Lower lobe of right lung (tissue), 2 donors: ENCODE measurements at regions not wholly inside any gene's neighbourhood (a gene's known extent, or its start where the extent isn't known, plus 50 kb on each side); places are given as distances from the start of the nearest gene placed in this dataset.

Experiments
- ATAC-seq, 2 donors: fragments of 200-7000 bp; cut with Tn5 transposase; one replicate each; pipeline ENCODE4 v1.9.1; 2020 to 2022; ENCODE audit warnings: mild to moderate bottlenecking in 2 of 2, moderate library complexity in 2 of 2
- DNase-seq: peaks from one replicate; pipeline ENCODE4 v3.0.0-alpha.2; 2020
- H3K27ac ChIP-seq: fragments of 200-600 bp; one replicate; pipeline ENCODE4 v1.8.0; 2022
- H3K27me3 ChIP-seq: fragments of 200-600 bp; one replicate; pipeline ENCODE4 v1.8.0; 2022; ENCODE audit warnings: low read depth
- H3K36me3 ChIP-seq: fragments of 200-600 bp; one replicate; pipeline ENCODE4 v1.8.0; 2022; ENCODE audit warnings: mild to moderate bottlenecking
- H3K4me1 ChIP-seq: fragments of 200-600 bp; one replicate; pipeline ENCODE4 v1.8.0; 2022
- H3K4me3 ChIP-seq: fragments of 200-600 bp; one replicate; pipeline ENCODE4 v1.8.0; 2022; ENCODE audit warnings: mild to moderate bottlenecking
- H3K9me3 ChIP-seq: fragments of 200-600 bp; one replicate; pipeline ENCODE4 v1.8.0; 2022
- intact Hi-C: fragments of 100-400 bp; cut with DNase I; formaldehyde crosslinking; loops from one replicate; pipeline ENCODE4 v1.11.0; 2022
- TF ChIP-seq, protein P1 (sequence below): fragments of 200-600 bp; IDR thresholded peaks from one replicate; pipeline ENCODE4 v1.8.0; 2022; ENCODE audit warnings: antibody characterized with exemption, mild to moderate bottlenecking
- donor health status: DM: no; HTN: yes; CAD: no; lungs with severe emphysema.

DNA sequence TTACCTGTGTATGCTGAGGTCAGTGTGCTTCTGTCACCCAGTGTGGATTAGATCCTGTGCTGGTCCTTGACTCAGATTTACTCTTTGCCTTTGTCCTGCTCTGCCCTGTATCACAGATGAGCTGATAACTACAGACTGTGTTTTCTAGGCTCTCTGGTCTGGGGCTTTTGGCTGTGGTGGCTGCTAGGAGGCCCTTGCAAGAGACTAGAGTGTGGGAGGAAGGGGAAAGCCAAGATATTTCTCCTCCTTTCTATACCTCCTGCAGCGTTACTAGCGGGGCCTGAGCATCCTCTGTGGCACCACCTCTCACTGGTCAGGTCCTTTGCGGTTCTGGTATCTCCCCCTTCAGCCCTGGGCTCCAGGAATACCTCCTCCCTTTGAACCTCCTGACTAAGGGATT, 282.3 kb upstream of the TBC1D5 start:
- Histone ChIP-seq H3K27ac (no peak overlapping the region), H3K36me3 (no peaks in the 10 kb centered on the region), H3K9me3 (no peaks in the 10 kb centered on the region), H3K27me3 (no peaks in the 10 kb centered on the region), H3K4me3 (no peak overlapping the region), H3K4me1 (no peaks in the 10 kb centered on the region)
- DNase-seq (no peak), ATAC-seq (no peak)
- TF ChIP-seq, protein P1, sequence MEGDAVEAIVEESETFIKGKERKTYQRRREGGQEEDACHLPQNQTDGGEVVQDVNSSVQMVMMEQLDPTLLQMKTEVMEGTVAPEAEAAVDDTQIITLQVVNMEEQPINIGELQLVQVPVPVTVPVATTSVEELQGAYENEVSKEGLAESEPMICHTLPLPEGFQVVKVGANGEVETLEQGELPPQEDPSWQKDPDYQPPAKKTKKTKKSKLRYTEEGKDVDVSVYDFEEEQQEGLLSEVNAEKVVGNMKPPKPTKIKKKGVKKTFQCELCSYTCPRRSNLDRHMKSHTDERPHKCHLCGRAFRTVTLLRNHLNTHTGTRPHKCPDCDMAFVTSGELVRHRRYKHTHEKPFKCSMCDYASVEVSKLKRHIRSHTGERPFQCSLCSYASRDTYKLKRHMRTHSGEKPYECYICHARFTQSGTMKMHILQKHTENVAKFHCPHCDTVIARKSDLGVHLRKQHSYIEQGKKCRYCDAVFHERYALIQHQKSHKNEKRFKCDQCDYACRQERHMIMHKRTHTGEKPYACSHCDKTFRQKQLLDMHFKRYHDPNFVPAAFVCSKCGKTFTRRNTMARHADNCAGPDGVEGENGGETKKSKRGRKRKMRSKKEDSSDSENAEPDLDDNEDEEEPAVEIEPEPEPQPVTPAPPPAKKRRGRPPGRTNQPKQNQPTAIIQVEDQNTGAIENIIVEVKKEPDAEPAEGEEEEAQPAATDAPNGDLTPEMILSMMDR, result no peak
- intact Hi-C loops, result no loop called here

DNA sequence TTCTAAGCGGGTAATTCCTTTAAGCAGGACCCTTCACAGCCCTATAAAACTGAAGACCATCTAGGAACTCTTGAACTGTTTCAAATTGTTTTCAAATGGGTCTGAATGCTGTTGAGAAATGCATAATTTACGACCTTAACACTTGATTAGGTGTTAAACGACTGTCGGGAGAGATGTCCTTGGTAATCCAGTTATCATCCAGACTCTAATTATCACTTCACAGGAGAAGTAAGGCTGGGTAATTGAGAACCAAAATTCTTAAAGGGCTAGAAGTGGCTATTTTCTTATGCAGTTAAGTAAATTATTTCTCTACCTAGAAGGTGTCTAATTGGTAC, 276.7 kb upstream of the TBC1D5 start:
- Histone ChIP-seq H3K9me3 (no peaks in the 10 kb centered on the region), H3K27me3 (no peaks in the 10 kb centered on the region), H3K4me3 (no peak overlapping the region), H3K4me1 (no peaks in the 10 kb centered on the region), H3K27ac (no peak overlapping the region), H3K36me3 (no peaks in the 10 kb centered on the region)
- no peak for ATAC-seq
- no peak for DNase-seq
- intact Hi-C loops, result no loop called here
- TF ChIP-seq, protein P1, result no peak

DNA sequence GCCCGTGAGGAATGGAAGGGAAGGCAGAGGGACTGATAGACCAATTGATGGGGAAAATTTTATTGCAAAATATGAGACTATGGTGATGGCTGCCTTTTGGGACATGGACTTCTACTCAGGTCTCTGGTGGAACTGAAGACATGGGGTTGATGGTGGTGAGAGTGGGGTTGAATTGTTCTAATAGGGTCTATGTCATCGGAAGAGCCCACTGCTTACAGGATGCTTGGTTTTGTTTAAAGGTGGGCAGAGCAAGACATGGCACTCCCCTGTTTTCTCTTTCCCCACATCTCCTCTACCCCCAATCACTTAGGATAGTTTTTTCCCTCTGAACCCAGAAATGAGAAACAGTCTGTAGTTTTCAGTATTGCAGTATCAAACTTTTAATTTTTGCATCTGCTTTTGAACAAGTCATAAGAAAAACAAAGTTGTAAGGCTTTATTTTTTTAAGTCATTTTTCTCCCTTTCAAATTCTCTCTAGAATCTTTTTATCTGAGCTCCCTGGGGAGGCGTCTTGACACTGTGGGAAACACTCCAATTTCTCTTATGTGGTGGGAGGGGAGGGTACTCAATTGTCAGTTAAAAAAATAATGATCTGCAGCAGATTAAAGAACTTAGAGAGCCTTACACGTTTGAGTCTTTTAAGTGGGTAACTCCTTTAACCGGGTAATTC, 276.2 kb upstream of the TBC1D5 start:
- no peak for ATAC-seq
- TF ChIP-seq, protein P1, result no peak
- intact Hi-C loops, result no loop called here

DNA sequence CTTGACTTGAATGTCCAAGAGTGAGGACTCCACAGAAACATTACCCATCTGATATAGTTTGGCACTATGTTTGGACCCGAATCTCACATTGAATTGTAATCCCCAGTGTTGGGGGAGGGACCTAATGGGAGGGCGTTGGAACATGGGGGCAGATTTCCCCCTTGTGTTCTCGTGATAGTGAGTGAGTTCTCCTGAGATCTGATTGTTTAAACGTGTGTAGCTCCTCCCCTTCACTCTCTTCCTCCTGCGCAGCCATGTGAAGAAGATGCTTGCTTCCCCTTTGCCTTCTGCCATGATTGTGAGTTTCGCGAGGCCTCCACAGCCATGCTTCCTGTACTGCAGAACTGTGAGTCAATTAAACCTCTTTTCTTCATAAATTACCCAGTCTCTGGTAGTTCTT, 273.9 kb upstream of the TBC1D5 start:
- intact Hi-C loops, result no loop called here
- no peak overlapping the region for H3K4me3 ChIP-seq

More for the DNA sequence above, 276.2 kb upstream of the TBC1D5 start:
- H3K27ac ChIP-seq, result no peak overlapping the region
- no peaks in the 10 kb centered on the region for H3K4me1 ChIP-seq
- H3K36me3 ChIP-seq, result no peaks in the 10 kb centered on the region
- no peaks in the 10 kb centered on the region for H3K9me3 ChIP-seq
- H3K4me3 ChIP-seq, result no peak overlapping the region
- H3K27me3 ChIP-seq, result no peaks in the 10 kb centered on the region
- DNase-seq, result no peak

DNA sequence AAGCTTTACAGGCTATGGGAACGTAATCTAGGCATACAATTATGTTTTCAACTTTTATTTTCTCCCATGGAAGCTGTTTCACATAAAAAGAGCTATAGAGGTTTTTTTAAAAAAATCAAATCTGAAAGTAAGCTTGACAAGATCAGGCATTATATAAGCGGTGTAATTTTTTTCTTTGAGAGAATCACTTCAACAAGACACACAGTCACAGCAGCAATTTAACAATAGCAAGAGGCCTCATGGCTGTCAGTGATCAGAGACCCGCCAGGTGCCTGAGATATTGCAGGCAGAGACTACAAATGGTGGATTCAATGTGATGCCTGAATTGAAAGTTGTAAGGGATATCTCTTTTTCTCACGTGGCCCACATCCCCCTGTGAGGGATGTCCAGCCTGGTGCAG, 270.5 kb upstream of the TBC1D5 start:
- no peak overlapping the region for H3K4me3 ChIP-seq
- no peaks in the 10 kb centered on the region for H3K27me3 ChIP-seq
- DNase-seq (no peak), ATAC-seq (no peak)
- H3K27ac ChIP-seq, result no peak overlapping the region
- TF ChIP-seq, protein P1, result no peak
- intact Hi-C loops, result no loop called here
- H3K36me3 ChIP-seq, result no peaks in the 10 kb centered on the region
- H3K4me1 ChIP-seq, result no peaks in the 10 kb centered on the region
- no peaks in the 10 kb centered on the region for H3K9me3 ChIP-seq

More for the DNA sequence above, 273.9 kb upstream of the TBC1D5 start:
- H3K9me3 ChIP-seq, result no peaks in the 10 kb centered on the region
- H3K4me1 ChIP-seq, result no peaks in the 10 kb centered on the region
- DNase-seq, result no peak
- TF ChIP-seq, protein P1, result no peak
- H3K36me3 ChIP-seq, result no peaks in the 10 kb centered on the region
- H3K27ac ChIP-seq, result no peak overlapping the region
- no peak for ATAC-seq
- H3K27me3 ChIP-seq, result no peaks in the 10 kb centered on the region
